SJSA1 (cell line): ENCODE measurements at regions not wholly inside any gene's neighbourhood (a gene's known extent, or its start where the extent isn't known, plus 50 kb on each side); places are given as distances from the start of the nearest gene placed in this dataset.
"Not testable (repeated sequence)": the region's sequence is repeated elsewhere in the genome, so short reads cannot be mapped to it uniquely, and the experiment has no call there.

Source experiments
- DNase-seq, 2 experiments: peaks; one replicate each; pipeline ENCODE4 v3.0.0-alpha.2; 2015 to 2020; ENCODE audit warnings: low spot score in 2 of 2, low read depth in 1 of 2
- H3K27ac ChIP-seq: fragments of 250-450 bp; sonication (Bioruptor Pico); 2 replicates; pipeline ENCODE4 v1.5.1; 2020; ENCODE audit warnings: mild to moderate bottlenecking, moderate library complexity
- H3K27me3 ChIP-seq: fragments of 250-450 bp; sonication (Bioruptor Pico); replicated peaks from 2 replicates; pipeline ENCODE4 v1.5.1; 2020; ENCODE audit warnings: mild to moderate bottlenecking, moderate library complexity
- H3K36me3 ChIP-seq: fragments of 250-450 bp; sonication (Bioruptor Pico); 2 replicates; pipeline ENCODE4 v1.5.1; 2020; ENCODE audit warnings: mild to moderate bottlenecking
- H3K4me1 ChIP-seq: fragments of 250-450 bp; sonication (Bioruptor Pico); replicated peaks from 2 replicates; pipeline ENCODE4 v1.6.1; 2021; ENCODE audit warnings: mild to moderate bottlenecking
- H3K4me3 ChIP-seq: fragments of 250-450 bp; sonication (Bioruptor Pico); 2 replicates; pipeline ENCODE4 v1.5.1; 2020; ENCODE audit warnings: mild to moderate bottlenecking
- H3K9me3 ChIP-seq: fragments of 250-450 bp; sonication (Bioruptor Pico); replicated peaks from 2 replicates; pipeline ENCODE4 v1.5.1; 2020; ENCODE audit warnings: mild to moderate bottlenecking

- not testable (repeated sequence) for H3K4me3 ChIP-seq, H3K27me3 ChIP-seq, H3K36me3 ChIP-seq
Measured at GRCh38 chr16:8114941-8115340, 475.4 kb downstream of the TMEM114 start.

DNA sequence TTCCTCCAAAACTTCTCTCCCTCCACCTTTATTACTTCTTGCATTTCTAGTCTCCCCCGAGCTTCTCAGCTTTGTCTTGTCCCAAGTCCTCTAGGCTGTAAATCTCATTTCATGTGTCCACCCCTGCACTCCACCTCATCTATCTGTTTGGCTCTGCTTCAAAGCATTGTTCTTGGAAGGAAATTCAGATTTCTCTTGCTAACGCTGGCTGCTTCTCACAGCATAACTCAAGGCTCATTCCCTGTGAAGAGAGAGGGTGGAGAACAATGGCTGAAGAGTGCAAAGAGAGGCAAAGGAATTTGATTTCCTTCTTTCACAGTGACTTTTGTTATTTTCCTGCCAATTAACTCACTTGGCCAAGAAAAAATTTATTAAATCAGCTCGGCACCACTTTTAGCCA, 476.5 kb downstream of the TMEM114 start:
- no peaks in the 10 kb centered on the region for H3K27me3 ChIP-seq
- H3K27ac ChIP-seq = no peak overlapping the region
- DNase-seq = no peak
- H3K4me1 ChIP-seq = no peaks in the 10 kb centered on the region
- H3K4me3 ChIP-seq = no peak overlapping the region
- H3K9me3 ChIP-seq = no peaks in the 10 kb centered on the region; the same call in 1 of the 2 replicates
- H3K36me3 ChIP-seq = no peaks in the 10 kb centered on the region

More at GRCh38 chr16:8114941-8115340, 475.4 kb downstream of the TMEM114 start:
- not testable (repeated sequence) for H3K4me1 ChIP-seq, DNase-seq, H3K9me3 ChIP-seq, H3K27ac ChIP-seq

DNA sequence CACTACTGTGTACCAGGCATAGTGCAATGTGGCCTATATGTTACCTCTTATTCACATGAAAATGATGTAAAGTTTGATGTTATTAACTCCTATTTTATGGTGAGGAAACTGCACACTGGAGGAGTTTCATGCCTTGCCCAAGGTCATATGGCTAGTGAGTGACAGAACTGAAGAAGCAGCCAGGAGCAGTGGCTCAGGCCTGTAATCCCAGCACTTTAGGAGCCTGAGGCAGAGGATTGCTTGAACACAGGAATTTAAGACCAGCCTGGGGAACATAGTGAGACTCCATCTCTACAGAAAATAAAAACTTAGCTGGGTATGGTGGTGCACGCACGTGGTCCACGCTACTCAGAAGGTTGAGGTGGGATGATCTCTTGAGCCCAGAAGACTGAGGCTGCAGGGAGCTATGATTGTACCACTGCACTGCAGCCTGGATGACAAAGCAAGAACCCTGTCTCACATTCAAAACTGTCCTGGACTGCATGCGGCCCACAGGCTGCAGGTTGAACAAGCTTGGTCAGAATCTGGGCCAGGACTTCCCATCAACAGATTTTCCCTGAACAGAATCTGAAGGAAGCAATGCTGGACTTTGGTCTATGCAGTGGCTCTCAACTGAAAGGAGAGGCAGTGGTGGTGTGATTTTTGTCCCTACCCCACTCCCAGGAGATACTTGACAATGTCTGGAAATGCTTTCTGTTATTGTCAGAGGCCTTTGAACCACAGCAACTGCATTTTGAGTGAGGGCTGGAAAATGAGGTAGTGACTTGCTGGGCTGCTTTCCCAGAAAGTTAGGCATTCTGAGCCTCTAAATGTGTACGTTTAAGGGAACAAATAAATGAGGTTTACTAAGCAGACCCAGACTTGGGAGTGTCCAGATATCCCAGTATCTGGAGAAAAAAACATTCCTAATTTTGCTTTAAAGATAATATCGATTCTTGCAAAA, 479.5 kb downstream of the TMEM114 start:
- H3K9me3 ChIP-seq = peaks cover 4% of the 10 kb centered on the region; the same call in 1 of the 2 replicates
- H3K27me3 ChIP-seq = no peaks in the 10 kb centered on the region
- H3K4me3 ChIP-seq = no peak overlapping the region
- no peaks in the 10 kb centered on the region for H3K36me3 ChIP-seq
- DNase-seq = no peak
- no peaks in the 10 kb centered on the region for H3K4me1 ChIP-seq
- no peak overlapping the region for H3K27ac ChIP-seq

DNA sequence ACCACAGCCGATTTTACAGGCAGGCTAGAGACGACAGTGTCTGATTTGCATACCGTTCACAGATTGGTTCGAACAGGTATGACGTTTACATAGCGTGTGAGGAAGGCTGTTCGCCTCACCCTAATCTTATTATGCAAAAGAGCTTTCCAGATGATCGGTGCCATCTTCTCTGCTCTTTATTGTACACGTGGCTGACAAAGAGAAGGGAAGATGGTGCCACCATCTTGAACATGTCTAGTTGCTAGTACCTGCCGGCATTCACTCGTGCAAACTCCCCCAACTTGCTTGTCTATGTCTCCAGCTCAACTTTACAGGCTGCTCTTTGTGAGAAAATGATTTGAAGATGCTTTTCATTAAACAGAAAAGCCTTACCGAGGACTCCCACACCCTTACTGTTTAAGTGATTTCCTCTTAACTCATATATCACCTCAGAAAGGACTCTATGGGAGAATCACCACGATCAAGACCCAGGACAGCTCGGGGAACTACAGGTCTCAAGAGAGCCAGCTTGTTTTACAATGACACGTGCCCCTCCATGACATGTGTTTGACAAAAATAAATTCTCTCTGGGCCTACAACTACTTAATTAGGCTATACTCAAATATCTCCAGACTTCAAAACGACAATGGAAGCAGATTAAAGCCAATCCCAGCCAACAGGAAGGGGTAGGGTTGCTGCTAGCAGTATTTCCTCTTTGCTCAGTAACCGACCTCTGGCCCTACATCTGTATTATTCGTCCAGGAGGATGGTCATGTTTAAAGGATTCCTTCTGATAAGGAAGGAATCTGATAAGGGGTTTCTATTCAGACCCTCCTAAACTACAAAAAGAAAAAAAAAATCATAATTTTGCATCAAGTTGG, 480.6 kb downstream of the TMEM114 start:
- H3K9me3 ChIP-seq = peaks cover 4% of the 10 kb centered on the region; the same call in 1 of the 2 replicates
- H3K4me1 ChIP-seq = no peaks in the 10 kb centered on the region
- H3K36me3 ChIP-seq = no peaks in the 10 kb centered on the region
- no peaks in the 10 kb centered on the region for H3K27me3 ChIP-seq
- no peak overlapping the region for H3K4me3 ChIP-seq
- no peak for DNase-seq
- H3K27ac ChIP-seq = no peak overlapping the region

- no peaks in the 10 kb centered on the region for H3K36me3 ChIP-seq
- H3K4me3 ChIP-seq = no peak overlapping the region
- no peak for DNase-seq
- H3K4me1 ChIP-seq = no peaks in the 10 kb centered on the region
- no peaks in the 10 kb centered on the region for H3K27me3 ChIP-seq
- H3K27ac ChIP-seq = no peak overlapping the region
- peaks cover 4% of the 10 kb centered on the region; the same call in 1 of the 2 replicates for H3K9me3 ChIP-seq
Measured at GRCh38 chr16:8108991-8109509, 481.3 kb downstream of the TMEM114 start.

DNA sequence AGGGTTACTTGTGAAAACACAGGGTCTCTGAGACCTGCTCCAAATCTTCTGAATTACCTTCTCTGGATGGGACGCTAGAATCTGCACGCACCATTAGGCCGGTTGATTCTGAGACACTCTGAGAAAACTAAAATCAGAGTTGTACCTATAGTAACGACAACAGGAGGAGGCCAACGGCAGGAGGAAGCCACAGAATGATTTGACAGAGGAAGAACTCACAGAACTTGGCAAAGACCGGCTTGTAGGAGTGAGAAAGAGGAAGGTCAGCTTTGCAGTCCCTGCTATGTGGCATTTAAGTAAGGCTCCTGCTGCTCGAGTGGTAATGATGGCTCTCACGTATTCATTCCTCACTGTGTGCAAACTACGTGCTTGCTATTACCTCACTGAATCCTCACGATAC, 483.0 kb downstream of the TMEM114 start:
- no peak overlapping the region for H3K27ac ChIP-seq
- H3K4me1 ChIP-seq = no peaks in the 10 kb centered on the region
- no peaks in the 10 kb centered on the region for H3K36me3 ChIP-seq
- H3K4me3 ChIP-seq = no peak overlapping the region
- peaks cover 4% of the 10 kb centered on the region; the same call in 1 of the 2 replicates for H3K9me3 ChIP-seq
- no peaks in the 10 kb centered on the region for H3K27me3 ChIP-seq
- DNase-seq = no peak

DNA sequence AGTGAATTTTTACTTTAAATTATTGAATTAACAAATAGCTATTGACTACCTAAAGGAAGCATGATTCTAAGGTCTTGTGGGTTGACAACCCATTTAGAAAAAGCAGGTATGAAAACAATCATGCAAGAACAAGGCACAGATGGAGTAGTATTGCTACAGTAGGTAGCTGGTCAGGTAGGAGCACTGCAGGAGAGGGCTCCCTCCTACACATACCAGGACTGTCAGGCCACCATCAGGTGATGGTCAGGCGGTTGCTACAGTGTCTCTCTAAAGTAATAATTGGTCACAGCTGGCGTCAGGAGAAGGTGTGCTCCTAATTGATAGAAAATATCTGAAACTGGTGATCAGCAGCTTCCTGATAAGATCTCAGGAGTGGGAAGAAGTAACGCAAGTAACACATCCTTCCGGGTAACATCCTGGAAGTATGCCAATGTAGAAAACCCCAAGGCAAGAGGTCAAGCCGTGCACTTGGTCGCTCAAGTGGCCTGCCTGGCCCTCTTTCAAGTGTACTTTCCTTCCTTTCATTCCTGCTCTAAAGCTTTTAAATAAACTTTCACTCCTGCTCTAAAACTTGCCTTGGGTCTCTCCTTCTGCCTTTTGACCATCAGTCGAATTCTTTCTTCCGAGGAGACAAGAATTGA, 486.5 kb downstream of the TMEM114 start:
- Histone ChIP-seq H3K27me3 (no peaks in the 10 kb centered on the region), H3K4me1 (no peaks in the 10 kb centered on the region), H3K4me3 (no peak overlapping the region), H3K9me3 (peaks cover 4% of the 10 kb centered on the region), H3K36me3 (no peaks in the 10 kb centered on the region), H3K27ac (no peak overlapping the region)
- DNase-seq = no peak

- no peak for DNase-seq
- Histone ChIP-seq H3K4me3 (no peak overlapping the region), H3K9me3 (no peaks in the 10 kb centered on the region; the same call in 1 of the 2 replicates), H3K27me3 (no peaks in the 10 kb centered on the region), H3K27ac (no peak overlapping the region), H3K36me3 (no peaks in the 10 kb centered on the region), H3K4me1 (no peaks in the 10 kb centered on the region)
Measured at GRCh38 chr16:8099586-8099985, 490.7 kb downstream of the TMEM114 start.

DNA sequence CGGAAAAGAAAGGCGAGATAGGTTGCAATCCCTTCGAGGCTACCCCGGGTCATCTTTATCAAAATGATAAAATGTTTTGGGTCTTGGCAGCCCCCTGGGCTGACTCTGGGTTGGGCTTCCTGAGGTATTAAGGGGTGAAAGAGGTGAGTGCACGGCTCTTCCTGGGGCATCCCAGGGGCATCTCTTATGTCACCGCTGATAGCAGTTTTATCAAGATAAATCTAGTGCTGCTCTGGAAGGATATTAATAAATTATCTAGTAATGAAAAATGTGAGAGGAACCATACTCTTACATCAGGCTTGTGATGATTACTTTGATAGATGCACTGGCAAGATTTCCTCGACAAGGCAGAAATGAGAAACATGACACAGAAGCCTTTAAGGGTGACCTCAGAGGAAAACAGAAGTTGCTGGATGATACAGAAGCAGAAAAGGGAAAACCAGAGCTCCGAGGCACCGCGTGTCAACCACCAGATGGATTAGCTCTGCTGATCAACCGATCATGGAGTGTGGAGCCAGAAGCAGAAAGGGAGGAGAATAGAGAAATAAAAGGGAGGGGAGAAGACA, 491.3 kb downstream of the TMEM114 start:
- no peak for DNase-seq
- Histone ChIP-seq H3K36me3 (no peaks in the 10 kb centered on the region), H3K4me1 (no peaks in the 10 kb centered on the region), H3K9me3 (peaks cover 2% of the 10 kb centered on the region; the same call in 1 of the 2 replicates), H3K4me3 (no peak overlapping the region), H3K27ac (no peak overlapping the region), H3K27me3 (no peaks in the 10 kb centered on the region)

DNA sequence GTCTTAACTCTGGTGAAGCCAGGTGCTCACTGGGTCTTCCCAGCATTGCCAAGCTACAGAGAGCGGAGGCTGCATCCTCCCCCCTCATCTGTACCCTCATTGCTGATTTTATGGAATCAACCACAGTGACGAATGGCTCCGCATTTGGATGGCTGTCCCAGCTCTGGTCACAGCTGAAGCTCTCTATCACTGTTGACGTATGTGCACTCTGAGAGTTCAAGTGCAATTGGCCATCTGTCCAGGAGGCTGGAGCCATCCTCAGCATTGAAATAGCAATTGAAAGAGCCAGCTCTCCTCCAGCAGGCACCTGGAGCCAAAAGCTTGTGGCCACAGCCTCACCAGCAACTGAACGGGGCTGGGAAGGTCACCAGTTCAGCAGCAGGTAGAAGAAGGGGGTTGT, 494.1 kb downstream of the TMEM114 start:
- Histone ChIP-seq H3K27me3 (no peaks in the 10 kb centered on the region), H3K36me3 (no peaks in the 10 kb centered on the region), H3K9me3 (peaks cover 4% of the 10 kb centered on the region; the same call in 1 of the 2 replicates), H3K4me3 (no peak overlapping the region), H3K27ac (no peak overlapping the region), H3K4me1 (no peaks in the 10 kb centered on the region)
- no peak for DNase-seq

DNA sequence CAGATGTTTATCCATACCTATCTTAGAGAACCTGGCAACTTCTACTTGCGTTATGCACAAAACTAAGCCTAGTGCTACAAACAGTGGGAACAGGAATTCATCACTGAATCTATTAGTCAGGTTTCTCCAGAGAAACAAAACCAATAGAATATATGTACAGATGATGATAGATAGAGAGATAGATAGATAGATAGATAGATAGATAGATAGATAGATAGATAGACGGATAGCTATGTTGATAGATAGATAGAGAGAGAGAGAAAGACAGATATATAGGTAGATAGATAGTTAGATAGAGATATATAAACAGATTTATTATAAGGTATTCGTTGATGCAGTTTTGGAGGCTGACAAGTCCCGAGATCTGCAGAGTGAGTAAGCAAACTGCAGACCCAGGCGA, 495.6 kb downstream of the TMEM114 start:
- DNase-seq = no peak
- peaks cover 4% of the 10 kb centered on the region; the same call in 1 of the 2 replicates for H3K9me3 ChIP-seq
- no peaks in the 10 kb centered on the region for H3K27me3 ChIP-seq
- H3K36me3 ChIP-seq = no peaks in the 10 kb centered on the region
- H3K4me1 ChIP-seq = no peaks in the 10 kb centered on the region
- no peak overlapping the region for H3K27ac ChIP-seq
- no peak overlapping the region for H3K4me3 ChIP-seq

GRCh38 chr16:8088820-8089338, 501.4 kb downstream of the TMEM114 start:
- H3K27ac ChIP-seq = no peak overlapping the region
- no peaks in the 10 kb centered on the region for H3K27me3 ChIP-seq
- DNase-seq = no peak
- H3K9me3 ChIP-seq = 0 out of 2 replicates have a peak, but pooled peaks cover 2% of the 10 kb centered on the region
- H3K4me1 ChIP-seq = no peaks in the 10 kb centered on the region
- no peaks in the 10 kb centered on the region for H3K36me3 ChIP-seq
- H3K4me3 ChIP-seq = no peak overlapping the region
